Neural cell (in vitro differentiated cells): ENCODE measurements at regions not wholly inside any gene's neighbourhood (a gene's known extent, or its start where the extent isn't known, plus 50 kb on each side); places are given as distances from the start of the nearest gene placed in this dataset.

Experiments
- H2AFZ ChIP-seq: fragments of 200-600, 300-800 bp; sonication (generic), shearing (Covaris generic); 2 replicates; pipeline ENCODE4 v1.6.0; 2014; ENCODE audit warnings: low read depth, mild to moderate bottlenecking, antibody characterized with exemption, low read length, moderate library complexity
- H3F3A ChIP-seq: fragments of 200-600 bp; shearing (Covaris generic); 2 replicates; pipeline ENCODE4 v1.6.1; 2016; ENCODE audit warnings: mild to moderate bottlenecking, moderate library complexity, mixed read lengths, antibody characterized with exemption, low read length; ENCODE audit not compliant: insufficient read depth, poor library complexity, severe bottlenecking
- H3K27ac ChIP-seq: fragments of 200-600, 300-800 bp; sonication (generic), shearing (Covaris generic); 2 replicates; pipeline ENCODE4 v1.5.1; 2014; ENCODE audit warnings: mild to moderate bottlenecking, low read length, moderate library complexity
- H3K27me3 ChIP-seq: fragments of 300-800, 200-600 bp; sonication (generic), shearing (Covaris generic); 2 replicates; pipeline ENCODE4 v1.6.0; 2014; ENCODE audit warnings: mild to moderate bottlenecking, low read depth, low read length, moderate library complexity; ENCODE audit not compliant: insufficient read depth
- H3K36me3 ChIP-seq: fragments of 300-800, 200-600 bp; sonication (generic), shearing (Covaris generic); 2 replicates; pipeline ENCODE4 v1.5.1; 2014; ENCODE audit warnings: mild to moderate bottlenecking, antibody characterized with exemption, low read length, moderate library complexity; ENCODE audit not compliant: insufficient read depth
- H3K4me2 ChIP-seq: fragments of 300-800, 200-600 bp; sonication (generic), shearing (Covaris generic); 2 replicates; pipeline ENCODE4 v1.6.0; 2014; ENCODE audit warnings: mild to moderate bottlenecking, low read length
- H3K4me3 ChIP-seq: fragments of 300-800, 200-600 bp; sonication (generic), shearing (Covaris generic); 2 replicates; pipeline ENCODE4 v1.5.1; 2014; ENCODE audit warnings: mild to moderate bottlenecking, low read length, moderate library complexity
- H3K79me2 ChIP-seq: fragments of 200-600 bp; shearing (Covaris generic); replicated peaks from 2 replicates; pipeline ENCODE4 v1.6.0; 2014; ENCODE audit warnings: mild to moderate bottlenecking, low read length, moderate library complexity; ENCODE audit not compliant: insufficient read depth
- H3K9ac ChIP-seq: fragments of 300-800, 200-600 bp; sonication (generic), shearing (Covaris generic); 2 replicates; pipeline ENCODE4 v1.6.1; 2016; ENCODE audit warnings: mild to moderate bottlenecking, low read length, mixed read lengths
- H3K9me2 ChIP-seq: fragments of 200-600 bp; shearing (Covaris generic); 2 replicates; pipeline ENCODE4 v1.6.1; 2016; ENCODE audit warnings: mild to moderate bottlenecking, low read length, mixed read lengths; ENCODE audit not compliant: insufficient read depth
- H3K9me3 ChIP-seq: fragments of 200-600, 300-800 bp; sonication (generic), shearing (Covaris generic); 2 replicates; pipeline ENCODE4 v1.6.1; 2016; ENCODE audit warnings: mild to moderate bottlenecking, mixed run types, low read length, moderate library complexity, mixed read lengths
- H4K20me1 ChIP-seq: fragments of 200-600 bp; shearing (Covaris generic); 2 replicates; pipeline ENCODE4 v1.6.1; 2016; ENCODE audit warnings: mild to moderate bottlenecking, mixed run types; ENCODE audit not compliant: insufficient read depth
- CTCF ChIP-seq: fragments of 450-650 bp; IDR thresholded peaks from 2 replicates; pipeline ENCODE4 v1.5.1; 2014; ENCODE audit warnings: antibody characterized with exemption, mild to moderate bottlenecking, moderate library complexity; ENCODE audit not compliant: poor library complexity, severe bottlenecking
- EP300 ChIP-seq: fragments of 450-650 bp; conservative IDR thresholded peaks from 2 replicates; pipeline ENCODE4 v1.6.1; 2014; ENCODE audit warnings: antibody characterized with exemption, mild to moderate bottlenecking, moderate library complexity; ENCODE audit not compliant: poor library complexity, severe bottlenecking
- EZH2 ChIP-seq: fragments of 200-600, 300-800 bp; shearing (Covaris generic), sonication (generic); IDR thresholded peaks from 2 replicates; pipeline ENCODE4 v1.6.1; 2014; ENCODE audit warnings: antibody characterized with exemption, low read length, borderline replicate concordance, mild to moderate bottlenecking; ENCODE audit not compliant: insufficient read depth, poor library complexity, severe bottlenecking
- MXI1 ChIP-seq: fragments of 450-650 bp; conservative IDR thresholded peaks from 2 replicates; pipeline ENCODE4 v1.6.1; 2014; ENCODE audit warnings: antibody characterized with exemption, mild to moderate bottlenecking; ENCODE audit not compliant: poor library complexity, severe bottlenecking
- POLR2AphosphoS5 ChIP-seq: IDR thresholded peaks from 2 replicates; pipeline ENCODE4 v1.6.1; 2012
- RAD21 ChIP-seq: fragments of 450-650 bp; conservative IDR thresholded peaks from 2 replicates; pipeline ENCODE4 v1.6.1; 2014; ENCODE audit warnings: antibody characterized with exemption, mild to moderate bottlenecking, moderate library complexity
- REST ChIP-seq: IDR thresholded peaks from 2 replicates; pipeline ENCODE4 v1.6.1; 2012; ENCODE audit warnings: borderline replicate concordance
- SMC3 ChIP-seq: fragments of 450-650 bp; conservative IDR thresholded peaks from 2 replicates; pipeline ENCODE4 v1.6.1; 2014; ENCODE audit warnings: antibody characterized with exemption, mild to moderate bottlenecking, moderate library complexity; ENCODE audit not compliant: poor library complexity
- TAF1 ChIP-seq: IDR thresholded peaks from 2 replicates; pipeline ENCODE4 v1.6.1; 2012; ENCODE audit warnings: low read depth

GRCh38 chr13:86839221-86839620, 832.0 kb upstream of the SLITRK5 start:
- Histone ChIP-seq H3K4me3 (no peak overlapping the region), H3K9me2 (no peaks in the 10 kb centered on the region), H3K4me2 (no peak overlapping the region), H2AFZ (no peak overlapping the region), H3K27ac (no peak overlapping the region), H3K9ac (no peak overlapping the region), H4K20me1 (no peaks in the 10 kb centered on the region), H3F3A (no peaks in the 10 kb centered on the region), H3K27me3 (no peaks in the 10 kb centered on the region), H3K36me3 (no peaks in the 10 kb centered on the region), H3K79me2 (no peaks in the 10 kb centered on the region), H3K9me3 (peaks cover 2% of the 10 kb centered on the region)
- no peak for TF ChIP-seq SMC3
- no peak for TF ChIP-seq MXI1
- TF ChIP-seq EZH2, result no peak

GRCh38 chr13:86840250-86841191, 830.6 kb upstream of the SLITRK5 start:
- Histone ChIP-seq H3K79me2 (no peaks in the 10 kb centered on the region), H3K9me3 (peaks cover 2% of the 10 kb centered on the region), H3K4me3 (no peak overlapping the region), H3K27me3 (no peaks in the 10 kb centered on the region), H3F3A (no peaks in the 10 kb centered on the region), H3K4me2 (no peak overlapping the region), H3K9ac (no peak overlapping the region), H3K9me2 (no peaks in the 10 kb centered on the region), H2AFZ (no peak overlapping the region), H3K36me3 (no peaks in the 10 kb centered on the region), H4K20me1 (no peaks in the 10 kb centered on the region), H3K27ac (no peak overlapping the region)
- no peak for TF ChIP-seq RAD21
- TF ChIP-seq POLR2AphosphoS5, result no peak
- no peak for TF ChIP-seq EP300
- TF ChIP-seq CTCF, result no peak
- TF ChIP-seq REST, result no peak
- no peak for TF ChIP-seq TAF1
- no peak for TF ChIP-seq MXI1
- no peak for TF ChIP-seq SMC3
- no peak for TF ChIP-seq EZH2
